Mammary epithelial cell (primary cell): ENCODE measurements at regions not wholly inside any gene's neighbourhood (a gene's known extent, or its start where the extent isn't known, plus 50 kb on each side); places are given as distances from the start of the nearest gene placed in this dataset.

Source experiments
- EZH2 ChIP-seq: IDR thresholded peaks from 2 replicates; pipeline ENCODE4 v1.6.1; 2012; ENCODE audit warnings: low read length, inconsistent platforms, borderline replicate concordance
- TF ChIP-seq, protein P1 (sequence below), 2 donors: IDR thresholded peaks in 1 of 2; conservative IDR thresholded peaks in 1 of 2; 2 replicates each; pipeline ENCODE4 v1.5.1; 2011 to 2012; ENCODE audit warnings: inconsistent platforms in 2 of 2, low read length in 2 of 2, mild to moderate bottlenecking in 2 of 2, control low read depth in 1 of 2, low read depth in 1 of 2; ENCODE audit not compliant: insufficient read depth in 1 of 2; ENCODE audit errors: extremely low read depth in 1 of 2

DNA sequence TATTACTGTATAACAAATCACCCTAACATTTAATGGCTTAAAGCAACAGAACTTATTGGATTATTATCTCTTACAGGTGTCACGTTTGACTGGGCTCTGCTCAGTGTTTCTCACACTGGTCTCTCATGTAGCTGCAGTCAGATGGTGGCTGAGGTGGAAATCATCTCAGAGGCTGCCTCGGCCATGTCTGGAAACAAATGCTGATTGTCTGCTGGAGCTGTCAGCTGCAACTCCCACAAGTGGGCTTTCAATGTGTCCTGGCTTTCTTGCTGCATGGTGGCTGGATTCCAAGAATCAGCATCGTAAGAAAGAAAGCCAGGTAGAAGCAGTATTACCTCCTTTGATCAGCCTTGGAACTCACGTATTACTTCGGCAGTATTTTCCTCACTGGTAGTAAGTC, 277.6 kb downstream of the SPANXN1 start:
- TF ChIP-seq, protein P1, sequence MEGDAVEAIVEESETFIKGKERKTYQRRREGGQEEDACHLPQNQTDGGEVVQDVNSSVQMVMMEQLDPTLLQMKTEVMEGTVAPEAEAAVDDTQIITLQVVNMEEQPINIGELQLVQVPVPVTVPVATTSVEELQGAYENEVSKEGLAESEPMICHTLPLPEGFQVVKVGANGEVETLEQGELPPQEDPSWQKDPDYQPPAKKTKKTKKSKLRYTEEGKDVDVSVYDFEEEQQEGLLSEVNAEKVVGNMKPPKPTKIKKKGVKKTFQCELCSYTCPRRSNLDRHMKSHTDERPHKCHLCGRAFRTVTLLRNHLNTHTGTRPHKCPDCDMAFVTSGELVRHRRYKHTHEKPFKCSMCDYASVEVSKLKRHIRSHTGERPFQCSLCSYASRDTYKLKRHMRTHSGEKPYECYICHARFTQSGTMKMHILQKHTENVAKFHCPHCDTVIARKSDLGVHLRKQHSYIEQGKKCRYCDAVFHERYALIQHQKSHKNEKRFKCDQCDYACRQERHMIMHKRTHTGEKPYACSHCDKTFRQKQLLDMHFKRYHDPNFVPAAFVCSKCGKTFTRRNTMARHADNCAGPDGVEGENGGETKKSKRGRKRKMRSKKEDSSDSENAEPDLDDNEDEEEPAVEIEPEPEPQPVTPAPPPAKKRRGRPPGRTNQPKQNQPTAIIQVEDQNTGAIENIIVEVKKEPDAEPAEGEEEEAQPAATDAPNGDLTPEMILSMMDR (conservative IDR thresholded peaks at IDR 0.05 in 1 of 2, IDR thresholded peaks at IDR 0.05 in 1 of 2; ENCODE audit: extremely low read depth in 1 of 2, insufficient read depth in 1 of 2, low read depth in 1 of 2, low read length in 2 of 2) = no peak
- no peak for TF ChIP-seq EZH2
